SU-DHL-6 (cell line): ENCODE measurements at regions not wholly inside any gene's neighbourhood (a gene's known extent, or its start where the extent isn't known, plus 50 kb on each side); places are given as distances from the start of the nearest gene placed in this dataset.

Experiments
- EZH2phosphoT487 ChIP-seq: fragments of 200-600 bp; sonication (generic), shearing (Covaris generic); conservative IDR thresholded peaks from 2 replicates; pipeline ENCODE4 v1.6.1; 2018; ENCODE audit warnings: mild to moderate bottlenecking, antibody characterized with exemption, low read length, moderate library complexity, mixed read lengths
- TF ChIP-seq, protein P1 (sequence below): fragments of 200-600 bp; sonication (generic); IDR thresholded peaks from one replicate; pipeline ENCODE4 v1.5.1; 2017; ENCODE audit warnings: antibody characterized with exemption, mild to moderate bottlenecking, low read length, moderate library complexity; ENCODE audit not compliant: insufficient read depth, poor library complexity, severe bottlenecking

GRCh38 chr3:161975201-161975600 is 478.6 kb downstream of the OTOL1 start:
- no peak for TF ChIP-seq EZH2phosphoT487
- TF ChIP-seq, protein P1, sequence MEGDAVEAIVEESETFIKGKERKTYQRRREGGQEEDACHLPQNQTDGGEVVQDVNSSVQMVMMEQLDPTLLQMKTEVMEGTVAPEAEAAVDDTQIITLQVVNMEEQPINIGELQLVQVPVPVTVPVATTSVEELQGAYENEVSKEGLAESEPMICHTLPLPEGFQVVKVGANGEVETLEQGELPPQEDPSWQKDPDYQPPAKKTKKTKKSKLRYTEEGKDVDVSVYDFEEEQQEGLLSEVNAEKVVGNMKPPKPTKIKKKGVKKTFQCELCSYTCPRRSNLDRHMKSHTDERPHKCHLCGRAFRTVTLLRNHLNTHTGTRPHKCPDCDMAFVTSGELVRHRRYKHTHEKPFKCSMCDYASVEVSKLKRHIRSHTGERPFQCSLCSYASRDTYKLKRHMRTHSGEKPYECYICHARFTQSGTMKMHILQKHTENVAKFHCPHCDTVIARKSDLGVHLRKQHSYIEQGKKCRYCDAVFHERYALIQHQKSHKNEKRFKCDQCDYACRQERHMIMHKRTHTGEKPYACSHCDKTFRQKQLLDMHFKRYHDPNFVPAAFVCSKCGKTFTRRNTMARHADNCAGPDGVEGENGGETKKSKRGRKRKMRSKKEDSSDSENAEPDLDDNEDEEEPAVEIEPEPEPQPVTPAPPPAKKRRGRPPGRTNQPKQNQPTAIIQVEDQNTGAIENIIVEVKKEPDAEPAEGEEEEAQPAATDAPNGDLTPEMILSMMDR: no peak
